Left lung (tissue), 4 donors: ENCODE measurements at regions not wholly inside any gene's neighbourhood (a gene's known extent, or its start where the extent isn't known, plus 50 kb on each side); places are given as distances from the start of the nearest gene placed in this dataset.

Experiments
- ATAC-seq: fragments of 200-7000 bp; cut with Tn5 transposase; one replicate; pipeline ENCODE4 v1.9.1; 2020; ENCODE audit warnings: moderate library complexity
- DNase-seq, 4 donors: peaks; one replicate each; pipeline ENCODE4 v3.0.0-alpha.2; 2013 to 2020
- H3K27ac ChIP-seq, 2 donors: fragments of 200-600 bp; sonication (generic) in 1 of 2; one replicate each; pipeline versions ENCODE4 v1.5.0 to v1.8.0; 2020 to 2021
- H3K27me3 ChIP-seq, 2 donors: fragments of 200-600 bp; sonication (generic) in 1 of 2; one replicate each; pipeline versions ENCODE4 v1.5.0 to v1.8.0; 2020 to 2021
- H3K36me3 ChIP-seq, 2 donors: fragments of 200-600 bp; sonication (generic) in 1 of 2; one replicate each; pipeline versions ENCODE4 v1.5.0 to v1.8.0; 2020 to 2021
- H3K4me1 ChIP-seq, 2 donors: fragments of 200-600 bp; one replicate each; pipeline ENCODE4 v1.8.0; 2021
- H3K4me3 ChIP-seq, 2 donors: fragments of 200-600 bp; sonication (generic) in 1 of 2; one replicate each; pipeline versions ENCODE4 v1.5.0 to v1.8.0; 2020 to 2021; ENCODE audit warnings: mild to moderate bottlenecking in 1 of 2
- H3K9me3 ChIP-seq, 2 donors: fragments of 200-600 bp; sonication (generic) in 1 of 2; one replicate each; pipeline versions ENCODE4 v1.5.0 to v1.8.0; 2020 to 2021
- intact Hi-C, 2 donors: fragments of 100-400 bp; cut with DNase I; formaldehyde crosslinking; loops; one replicate each; pipeline versions ENCODE4 v1.11.2 to v1.14.2; 2022
- TF ChIP-seq, protein P1 (sequence below), 2 donors: fragments of 200-600 bp; sonication (generic) in 1 of 2; IDR thresholded peaks; one replicate each; pipeline versions ENCODE4 v1.5.0 to v1.8.0; 2021; ENCODE audit warnings: antibody characterized with exemption in 2 of 2
- donor health status: DM: no; HTN: yes; CAD: no.
- donor health status: DM: no; HTN: no; CAD: no.

DNA sequence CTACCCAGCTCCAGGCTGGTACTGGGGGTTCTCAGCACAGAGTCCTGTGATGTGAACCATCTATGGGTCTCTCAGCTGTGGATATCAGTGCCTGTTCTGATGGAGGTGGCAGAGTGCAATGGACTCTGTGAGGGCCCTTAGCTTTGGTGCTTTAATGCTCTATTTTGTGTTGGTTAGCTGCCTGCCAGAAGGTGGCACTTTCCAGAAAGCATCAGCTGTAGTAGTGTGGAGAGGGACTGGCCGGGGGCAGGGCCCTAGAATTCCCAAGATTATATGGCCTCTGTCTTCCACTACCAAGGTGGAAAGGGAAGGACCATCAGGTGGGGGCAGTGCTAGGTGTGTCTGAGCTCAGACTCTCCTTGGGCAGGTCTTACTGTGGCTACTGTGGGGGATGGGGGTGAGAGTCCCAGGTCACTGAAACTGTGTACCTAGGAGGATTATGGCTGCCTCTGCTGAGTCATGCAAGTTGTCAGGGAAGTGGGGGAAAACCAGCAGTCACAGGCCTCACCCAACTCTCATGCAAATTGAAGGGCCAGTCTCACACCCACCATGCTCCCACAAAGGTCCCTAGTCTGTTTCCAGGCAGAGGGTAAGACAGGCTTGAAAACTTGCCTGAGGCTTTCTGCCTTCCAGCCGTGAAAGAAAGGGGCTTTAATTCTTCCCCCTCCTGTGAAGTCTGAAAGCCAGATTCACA, 878.1 kb downstream of the C12orf50 start:
- intact Hi-C loops = no loop called here
- no peak for DNase-seq
- Histone ChIP-seq H3K4me1 (no peaks in the 10 kb centered on the region), H3K36me3 (no peaks in the 10 kb centered on the region), H3K27me3 (no peaks in the 10 kb centered on the region), H3K4me3 (no peak overlapping the region), H3K9me3 (no peaks in the 10 kb centered on the region), H3K27ac (no peak overlapping the region)
- TF ChIP-seq, protein P1, sequence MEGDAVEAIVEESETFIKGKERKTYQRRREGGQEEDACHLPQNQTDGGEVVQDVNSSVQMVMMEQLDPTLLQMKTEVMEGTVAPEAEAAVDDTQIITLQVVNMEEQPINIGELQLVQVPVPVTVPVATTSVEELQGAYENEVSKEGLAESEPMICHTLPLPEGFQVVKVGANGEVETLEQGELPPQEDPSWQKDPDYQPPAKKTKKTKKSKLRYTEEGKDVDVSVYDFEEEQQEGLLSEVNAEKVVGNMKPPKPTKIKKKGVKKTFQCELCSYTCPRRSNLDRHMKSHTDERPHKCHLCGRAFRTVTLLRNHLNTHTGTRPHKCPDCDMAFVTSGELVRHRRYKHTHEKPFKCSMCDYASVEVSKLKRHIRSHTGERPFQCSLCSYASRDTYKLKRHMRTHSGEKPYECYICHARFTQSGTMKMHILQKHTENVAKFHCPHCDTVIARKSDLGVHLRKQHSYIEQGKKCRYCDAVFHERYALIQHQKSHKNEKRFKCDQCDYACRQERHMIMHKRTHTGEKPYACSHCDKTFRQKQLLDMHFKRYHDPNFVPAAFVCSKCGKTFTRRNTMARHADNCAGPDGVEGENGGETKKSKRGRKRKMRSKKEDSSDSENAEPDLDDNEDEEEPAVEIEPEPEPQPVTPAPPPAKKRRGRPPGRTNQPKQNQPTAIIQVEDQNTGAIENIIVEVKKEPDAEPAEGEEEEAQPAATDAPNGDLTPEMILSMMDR (IDR thresholded peaks at IDR 0.05) = no peak
- no peak for ATAC-seq

DNA sequence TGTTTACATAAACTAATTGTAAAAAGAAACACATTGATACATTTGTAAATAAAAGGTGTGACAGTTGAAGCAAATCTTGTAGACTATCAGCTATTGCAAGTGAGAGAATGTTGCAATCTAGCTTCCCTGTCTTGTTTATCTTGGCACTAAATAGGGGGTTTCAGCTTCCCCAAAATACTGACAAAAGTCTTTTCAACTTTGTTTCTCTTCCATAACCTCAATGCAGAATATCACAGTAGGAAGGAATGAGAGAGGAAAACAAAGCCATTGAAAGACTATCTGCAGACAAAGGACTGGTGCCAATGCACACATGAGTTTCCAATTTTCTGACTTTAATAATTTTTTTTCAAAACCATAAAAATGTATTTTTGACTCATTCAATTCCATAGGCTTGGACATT, 886.2 kb upstream of the MGAT4C start:
- ATAC-seq (no peak), DNase-seq (no peak)
- intact Hi-C loops = no loop called here
- Histone ChIP-seq H3K27me3 (no peaks in the 10 kb centered on the region), H3K9me3 (peaks cover 0 to 2% of the 10 kb centered on the region in 2 donors), H3K4me1 (no peaks in the 10 kb centered on the region), H3K27ac (no peak overlapping the region), H3K4me3 (no peak overlapping the region), H3K36me3 (no peaks in the 10 kb centered on the region)
- TF ChIP-seq, protein P1 (IDR thresholded peaks at IDR 0.05) = no peak

DNA sequence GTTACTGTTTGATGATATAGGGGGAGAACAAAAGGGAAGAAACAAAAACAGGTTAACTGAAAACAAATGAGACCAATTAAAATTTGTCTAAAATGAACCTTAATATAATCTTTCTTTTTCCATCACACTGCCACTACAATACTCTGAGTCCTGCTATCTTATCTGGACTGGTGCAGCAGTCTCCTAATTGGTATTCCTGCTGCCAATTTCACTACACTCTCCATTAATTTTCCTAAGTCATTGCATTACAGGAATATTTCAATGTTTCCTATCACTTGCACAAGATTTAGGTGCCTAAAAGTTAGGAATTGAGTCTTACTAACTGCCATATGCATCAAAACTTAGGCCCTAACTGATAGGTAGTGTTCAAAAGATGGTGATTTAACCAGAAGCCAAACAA, 884.9 kb upstream of the MGAT4C start:
- DNase-seq = no peak
- TF ChIP-seq, protein P1 (IDR thresholded peaks at IDR 0.05) = no peak
- peaks cover 0 to 2% of the 10 kb centered on the region in 2 donors for H3K9me3 ChIP-seq
- no peak overlapping the region for H3K27ac ChIP-seq
- no peaks in the 10 kb centered on the region for H3K4me1 ChIP-seq
- H3K36me3 ChIP-seq = no peaks in the 10 kb centered on the region
- H3K27me3 ChIP-seq = no peaks in the 10 kb centered on the region
- no peak overlapping the region for H3K4me3 ChIP-seq
- intact Hi-C loops = no loop called here
- ATAC-seq = no peak

DNA sequence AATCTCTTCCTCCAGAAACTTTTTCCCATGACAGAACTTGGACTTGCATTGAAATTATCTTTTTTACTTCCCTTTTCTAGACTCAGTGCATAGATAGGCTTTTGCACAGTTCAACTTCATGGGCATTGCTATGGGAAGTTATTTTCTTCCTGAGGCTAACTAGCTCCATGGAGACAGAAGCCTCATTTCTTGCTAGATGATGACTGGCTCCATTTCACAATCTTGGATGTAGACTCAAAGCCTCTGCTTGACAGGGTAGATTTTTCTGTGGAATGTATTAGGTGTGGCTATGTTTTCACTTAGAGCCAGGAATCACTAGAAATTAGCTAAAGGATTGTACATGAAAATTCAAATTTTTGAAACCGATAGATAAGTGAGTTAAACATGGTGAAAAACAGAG, 884.1 kb upstream of the MGAT4C start:
- ATAC-seq (no peak), DNase-seq (no peak)
- no peak overlapping the region for H3K27ac ChIP-seq
- TF ChIP-seq, protein P1 (IDR thresholded peaks at IDR 0.05) = no peak
- H3K4me1 ChIP-seq = no peaks in the 10 kb centered on the region
- peaks cover 0 to 2% of the 10 kb centered on the region in 2 donors for H3K9me3 ChIP-seq
- intact Hi-C loops = no loop called here
- no peaks in the 10 kb centered on the region for H3K27me3 ChIP-seq
- H3K36me3 ChIP-seq = no peaks in the 10 kb centered on the region
- no peak overlapping the region for H3K4me3 ChIP-seq

DNA sequence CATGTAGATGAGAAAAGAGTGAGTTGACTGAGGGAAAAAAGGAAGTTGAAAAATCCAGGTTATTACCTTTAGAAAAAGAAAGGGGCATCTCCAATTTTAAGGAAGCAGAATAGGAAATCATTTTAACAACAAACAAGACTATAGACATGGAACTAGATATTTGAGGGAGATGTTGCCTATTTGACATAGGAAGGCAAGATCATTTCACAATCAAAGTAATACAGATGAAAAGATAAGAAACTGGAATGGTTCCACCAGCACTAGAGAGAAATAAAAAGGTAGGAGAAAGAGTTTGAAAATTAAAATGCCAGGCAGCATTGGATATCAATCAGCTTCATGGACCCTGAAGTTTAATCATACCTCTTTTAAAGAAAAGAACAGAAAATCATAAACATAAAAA, 881.0 kb upstream of the MGAT4C start:
- TF ChIP-seq, protein P1 (IDR thresholded peaks at IDR 0.05) = no peak
- H3K36me3 ChIP-seq = no peaks in the 10 kb centered on the region
- ATAC-seq (no peak), DNase-seq (no peak)
- H3K27ac ChIP-seq = no peak overlapping the region
- peaks cover 0 to 2% of the 10 kb centered on the region in 2 donors for H3K9me3 ChIP-seq
- intact Hi-C loops = no loop called here
- H3K27me3 ChIP-seq = no peaks in the 10 kb centered on the region
- H3K4me3 ChIP-seq = no peak overlapping the region
- no peaks in the 10 kb centered on the region for H3K4me1 ChIP-seq
